C4-2B (cell line): ENCODE measurements at regions not wholly inside any gene's neighbourhood (a gene's known extent, or its start where the extent isn't known, plus 50 kb on each side); places are given as distances from the start of the nearest gene placed in this dataset.

Experiments
- ZFX ChIP-seq: fragments of 450-650 bp; IDR thresholded peaks from 2 replicates; pipeline ENCODE4 v1.6.1; 2017
- TF ChIP-seq, protein P1 (sequence below): fragments of 450-650 bp; conservative IDR thresholded peaks from 2 replicates; pipeline ENCODE4 v1.5.1; 2017; ENCODE audit warnings: mild to moderate bottlenecking

DNA sequence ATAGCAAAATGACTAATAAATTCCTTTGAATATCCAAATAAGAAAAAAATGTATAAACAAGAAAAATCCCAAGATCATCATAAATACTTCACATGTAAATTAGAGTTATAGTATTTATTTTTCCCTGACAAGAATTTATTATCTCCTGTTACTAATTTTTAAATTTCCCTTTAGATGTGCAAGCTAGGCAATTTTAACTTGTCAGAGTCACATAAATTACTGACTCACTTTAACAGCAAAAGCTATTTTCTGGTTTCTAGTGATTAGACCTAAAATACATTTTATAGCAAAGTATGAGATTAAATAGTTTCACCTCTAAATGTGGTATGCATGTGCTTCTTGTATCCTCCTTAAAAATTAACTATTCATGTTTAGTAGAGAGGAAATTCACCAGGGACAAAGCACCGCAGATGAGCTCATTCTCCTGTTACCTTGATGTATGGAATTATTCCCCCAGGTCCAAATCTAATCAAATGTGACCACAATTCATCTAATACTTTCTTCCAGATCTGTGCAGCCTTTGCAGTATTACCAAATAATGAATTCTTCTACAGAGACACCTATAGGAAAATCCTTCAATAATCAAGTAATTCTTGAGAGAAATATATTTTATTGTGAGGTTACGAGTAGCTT, 621.2 kb downstream of the DNAJB9 start:
- TF ChIP-seq, protein P1, sequence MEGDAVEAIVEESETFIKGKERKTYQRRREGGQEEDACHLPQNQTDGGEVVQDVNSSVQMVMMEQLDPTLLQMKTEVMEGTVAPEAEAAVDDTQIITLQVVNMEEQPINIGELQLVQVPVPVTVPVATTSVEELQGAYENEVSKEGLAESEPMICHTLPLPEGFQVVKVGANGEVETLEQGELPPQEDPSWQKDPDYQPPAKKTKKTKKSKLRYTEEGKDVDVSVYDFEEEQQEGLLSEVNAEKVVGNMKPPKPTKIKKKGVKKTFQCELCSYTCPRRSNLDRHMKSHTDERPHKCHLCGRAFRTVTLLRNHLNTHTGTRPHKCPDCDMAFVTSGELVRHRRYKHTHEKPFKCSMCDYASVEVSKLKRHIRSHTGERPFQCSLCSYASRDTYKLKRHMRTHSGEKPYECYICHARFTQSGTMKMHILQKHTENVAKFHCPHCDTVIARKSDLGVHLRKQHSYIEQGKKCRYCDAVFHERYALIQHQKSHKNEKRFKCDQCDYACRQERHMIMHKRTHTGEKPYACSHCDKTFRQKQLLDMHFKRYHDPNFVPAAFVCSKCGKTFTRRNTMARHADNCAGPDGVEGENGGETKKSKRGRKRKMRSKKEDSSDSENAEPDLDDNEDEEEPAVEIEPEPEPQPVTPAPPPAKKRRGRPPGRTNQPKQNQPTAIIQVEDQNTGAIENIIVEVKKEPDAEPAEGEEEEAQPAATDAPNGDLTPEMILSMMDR: no peak
- TF ChIP-seq ZFX: no peak
